Lower lobe of right lung (tissue), 2 donors: ENCODE measurements at regions not wholly inside any gene's neighbourhood (a gene's known extent, or its start where the extent isn't known, plus 50 kb on each side); places are given as distances from the start of the nearest gene placed in this dataset.

ENCODE experiments used
- ATAC-seq, 2 donors: fragments of 200-7000 bp; cut with Tn5 transposase; one replicate each; pipeline ENCODE4 v1.9.1; 2020 to 2022; ENCODE audit warnings: mild to moderate bottlenecking in 2 of 2, moderate library complexity in 2 of 2
- DNase-seq: peaks from one replicate; pipeline ENCODE4 v3.0.0-alpha.2; 2020
- H3K27ac ChIP-seq: fragments of 200-600 bp; one replicate; pipeline ENCODE4 v1.8.0; 2022
- H3K27me3 ChIP-seq: fragments of 200-600 bp; one replicate; pipeline ENCODE4 v1.8.0; 2022; ENCODE audit warnings: low read depth
- H3K36me3 ChIP-seq: fragments of 200-600 bp; one replicate; pipeline ENCODE4 v1.8.0; 2022; ENCODE audit warnings: mild to moderate bottlenecking
- H3K4me1 ChIP-seq: fragments of 200-600 bp; one replicate; pipeline ENCODE4 v1.8.0; 2022
- H3K4me3 ChIP-seq: fragments of 200-600 bp; one replicate; pipeline ENCODE4 v1.8.0; 2022; ENCODE audit warnings: mild to moderate bottlenecking
- H3K9me3 ChIP-seq: fragments of 200-600 bp; one replicate; pipeline ENCODE4 v1.8.0; 2022
- CTCF ChIP-seq: fragments of 200-600 bp; IDR thresholded peaks from one replicate; pipeline ENCODE4 v1.8.0; 2022; ENCODE audit warnings: antibody characterized with exemption, mild to moderate bottlenecking
- intact Hi-C: fragments of 100-400 bp; cut with DNase I; formaldehyde crosslinking; loops from one replicate; pipeline ENCODE4 v1.11.0; 2022
- donor health status: DM: no; HTN: yes; CAD: no; lungs with severe emphysema.

DNA sequence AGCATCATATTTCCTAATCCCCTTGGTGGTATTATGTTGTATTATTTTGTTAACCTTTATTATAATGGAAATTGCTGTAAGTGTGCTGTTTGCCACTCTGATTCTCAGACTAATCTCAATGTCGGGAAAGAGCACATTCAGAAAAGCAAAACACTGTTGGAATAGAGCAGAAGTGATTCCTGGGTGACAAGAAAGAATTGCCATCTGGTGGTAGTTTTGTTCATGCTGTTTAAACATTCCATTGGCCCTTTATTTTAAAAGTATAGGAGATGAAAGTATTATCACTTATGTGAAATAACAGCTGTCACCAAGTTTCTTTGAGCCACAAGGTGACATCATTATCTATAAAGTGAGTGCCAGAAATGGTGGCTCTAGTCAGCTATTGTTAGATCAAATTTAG lies 301.3 kb upstream of the SGCD start:
- no peak for TF ChIP-seq CTCF
- Histone ChIP-seq H3K9me3 (no peaks in the 10 kb centered on the region), H3K36me3 (no peaks in the 10 kb centered on the region), H3K4me1 (no peaks in the 10 kb centered on the region), H3K27ac (no peak overlapping the region), H3K27me3 (no peaks in the 10 kb centered on the region), H3K4me3 (no peak overlapping the region)
- ATAC-seq, result no peak
- DNase-seq, result no peak
- intact Hi-C loops, result no loop called here

- Histone ChIP-seq H3K9me3 (no peaks in the 10 kb centered on the region), H3K4me3 (no peak overlapping the region), H3K36me3 (no peaks in the 10 kb centered on the region), H3K27me3 (no peaks in the 10 kb centered on the region), H3K4me1 (no peaks in the 10 kb centered on the region), H3K27ac (no peak overlapping the region)
- DNase-seq (no peak), ATAC-seq (no peak)
- no peak for TF ChIP-seq CTCF
- intact Hi-C loops, result no loop called here
These were observed 295.8 kb upstream of the SGCD start for GRCh38 chr5:156031181-156031580.

- no peak overlapping the region for H3K4me3 ChIP-seq
- no peak for DNase-seq
- no peaks in the 10 kb centered on the region for H3K27me3 ChIP-seq
- H3K27ac ChIP-seq, result no peak overlapping the region
- H3K36me3 ChIP-seq, result no peaks in the 10 kb centered on the region
- TF ChIP-seq CTCF, result no peak
- H3K4me1 ChIP-seq, result no peaks in the 10 kb centered on the region
- no peak for ATAC-seq
- intact Hi-C loops, result no loop called here
- H3K9me3 ChIP-seq, result no peaks in the 10 kb centered on the region
These were observed 290.3 kb upstream of the SGCD start for GRCh38 chr5:156036640-156037039.

GRCh38 chr5:156037151-156037909 lies 289.6 kb upstream of the SGCD start:
- no peak for TF ChIP-seq CTCF
- H3K4me3 ChIP-seq, result no peak overlapping the region
- H3K27me3 ChIP-seq, result no peaks in the 10 kb centered on the region
- H3K4me1 ChIP-seq, result no peaks in the 10 kb centered on the region
- no peaks in the 10 kb centered on the region for H3K36me3 ChIP-seq
- ATAC-seq, result no peak
- H3K9me3 ChIP-seq, result no peaks in the 10 kb centered on the region
- no peak overlapping the region for H3K27ac ChIP-seq
- intact Hi-C loops, result no loop called here
- DNase-seq, result no peak

- no peaks in the 10 kb centered on the region for H3K27me3 ChIP-seq
- no peaks in the 10 kb centered on the region for H3K9me3 ChIP-seq
- no peak for ATAC-seq
- DNase-seq, result no peak
- no peak for TF ChIP-seq CTCF
- no peak overlapping the region for H3K27ac ChIP-seq
- no peaks in the 10 kb centered on the region for H3K4me1 ChIP-seq
- no peak overlapping the region for H3K4me3 ChIP-seq
- intact Hi-C loops, result no loop called here
- H3K36me3 ChIP-seq, result no peaks in the 10 kb centered on the region
These were observed 284.2 kb upstream of the SGCD start for GRCh38 chr5:156042726-156043125.
